GM23338 (cell line): ENCODE measurements at regions not wholly inside any gene's neighbourhood (a gene's known extent, or its start where the extent isn't known, plus 50 kb on each side); places are given as distances from the start of the nearest gene placed in this dataset.

Experiments used
- CREB1 ChIP-seq: fragments of 250-450 bp; sonication (Bioruptor Pico); IDR thresholded peaks from 2 replicates; pipeline ENCODE4 v1.5.0; 2020; ENCODE audit warnings: low read depth, mild to moderate bottlenecking, moderate library complexity
- CTCF ChIP-seq, 2 experiments: fragments of 200-600 bp in 1 of 2; sonication (generic) in 1 of 2; conservative IDR thresholded peaks; 2 replicates each; pipeline versions ENCODE4 v1.5.1 to v1.6.1; 2016 to 2017; ENCODE audit warnings: antibody characterized with exemption in 2 of 2, low read depth in 2 of 2, mild to moderate bottlenecking in 2 of 2, moderate library complexity in 1 of 2
- EZH2 ChIP-seq: fragments of 200-600 bp; sonication (generic); IDR thresholded peaks from one replicate; pipeline ENCODE4 v1.8.0; 2017; ENCODE audit warnings: antibody characterized with exemption, mild to moderate bottlenecking, low read depth; ENCODE audit not compliant: unreplicated experiment
- EZH2phosphoT487 ChIP-seq: fragments of 200-600 bp; sonication (generic); IDR thresholded peaks from one replicate; pipeline ENCODE4 v1.8.1; 2018; ENCODE audit warnings: antibody characterized with exemption; ENCODE audit not compliant: unreplicated experiment
- JUNB ChIP-seq: IDR thresholded peaks from one replicate; pipeline ENCODE4 v1.6.1; 2016; ENCODE audit warnings: antibody characterized with exemption; ENCODE audit not compliant: unreplicated experiment
- POLR2AphosphoS5 ChIP-seq: IDR thresholded peaks from 2 replicates; pipeline ENCODE4 v1.6.1; 2016; ENCODE audit warnings: antibody characterized with exemption, low read depth
- REST ChIP-seq: IDR thresholded peaks from one replicate; pipeline ENCODE4 v1.6.1; 2018; ENCODE audit warnings: antibody characterized with exemption; ENCODE audit not compliant: unreplicated experiment

- TF ChIP-seq CTCF (conservative IDR thresholded peaks at IDR 0.05; ENCODE audit: low read depth in 2 of 2) (no peak), EZH2 (no peak), REST (no peak), JUNB (no peak), EZH2phosphoT487 (no peak), POLR2AphosphoS5 (no peak), CREB1 (CRISPR knock-in tag) (no peak)
These were observed 108.1 kb upstream of the COG2 start for GRCh38 chr1:230534224-230534623.
